GM19328 (cell line): ENCODE measurements at regions not wholly inside any gene's neighbourhood (a gene's known extent, or its start where the extent isn't known, plus 50 kb on each side); places are given as distances from the start of the nearest gene placed in this dataset.
"Not testable (repeated sequence)": the region's sequence is repeated elsewhere in the genome, so short reads cannot be mapped to it uniquely, and the experiment has no call there.

ENCODE experiments used
- ATAC-seq: cut with Tn5 transposase; IDR thresholded peaks from one replicate; pipeline ENCODE4 v1.9.1; 2021; ENCODE audit warnings: mild to moderate bottlenecking, moderate library complexity; ENCODE audit not compliant: unreplicated experiment

DNA sequence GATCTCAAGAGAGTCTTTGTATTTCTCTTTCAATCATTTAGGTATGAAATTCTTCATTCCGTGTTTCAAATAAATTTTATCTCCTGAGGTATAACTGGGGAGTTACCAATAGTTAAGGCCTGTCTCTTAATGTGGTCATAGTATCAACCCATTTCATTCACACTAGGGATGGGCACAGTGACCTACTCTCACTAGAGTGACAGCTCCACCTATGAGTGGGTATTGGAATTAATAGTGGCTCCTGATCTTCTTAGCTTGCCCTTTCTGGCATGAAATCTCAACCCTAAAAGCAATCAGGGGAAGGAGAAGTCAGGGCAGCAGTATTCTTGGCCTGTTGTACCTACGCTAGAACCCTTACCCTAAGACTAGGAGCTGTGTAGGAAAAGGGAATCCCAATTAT is 507.7 kb downstream of the FAM181B start:
- ATAC-seq, result no peak

DNA sequence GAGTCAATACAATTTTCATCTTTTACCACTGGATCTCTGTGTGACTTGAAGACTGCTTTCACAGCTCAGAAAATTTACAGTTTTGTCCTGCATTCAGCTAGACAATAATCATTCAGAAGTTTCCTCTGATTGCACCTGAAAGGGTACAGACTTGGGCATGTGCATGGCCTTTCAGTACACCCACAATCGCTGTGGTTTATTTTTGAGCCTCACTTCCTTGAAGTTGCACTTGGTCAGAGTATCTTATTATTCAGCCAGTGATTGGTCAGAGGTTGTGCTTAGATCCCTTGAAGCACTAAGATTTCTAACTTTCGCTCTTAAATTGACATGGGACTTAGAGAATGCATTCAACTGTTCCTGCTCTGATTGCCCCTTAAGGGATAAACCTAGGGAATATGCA is 508.2 kb downstream of the FAM181B start:
- no peak for ATAC-seq

DNA sequence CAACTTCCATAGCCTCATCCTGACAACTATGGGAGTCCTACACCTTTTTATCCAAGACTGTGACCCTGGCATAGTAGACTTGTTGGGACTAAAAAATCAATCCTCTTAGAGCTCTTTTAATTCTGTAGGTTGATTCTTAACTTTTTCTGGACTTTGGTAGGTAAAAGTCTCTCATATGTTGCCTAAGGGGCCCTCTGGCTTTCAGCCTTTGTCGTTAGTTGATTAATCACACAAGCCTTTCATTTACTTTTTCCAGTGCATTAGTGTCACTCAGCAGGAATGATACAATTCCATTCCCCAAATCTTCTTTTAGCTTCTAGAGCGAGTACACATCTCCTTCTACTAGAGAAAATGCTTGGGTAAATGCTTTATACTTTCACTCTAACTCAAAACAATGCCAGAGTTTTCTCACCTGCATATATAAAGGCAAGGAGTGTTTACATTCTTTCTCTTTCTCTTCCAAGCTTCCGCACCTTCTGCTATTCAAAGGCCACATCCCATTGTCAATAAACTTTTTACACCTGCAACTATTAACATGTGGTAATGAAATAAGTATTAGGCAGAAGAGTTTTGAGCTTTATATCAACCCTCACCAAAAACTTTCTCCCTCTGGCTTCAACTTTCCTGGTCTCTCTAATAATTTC is 516.6 kb downstream of the FAM181B start:
- ATAC-seq, result no peak

DNA sequence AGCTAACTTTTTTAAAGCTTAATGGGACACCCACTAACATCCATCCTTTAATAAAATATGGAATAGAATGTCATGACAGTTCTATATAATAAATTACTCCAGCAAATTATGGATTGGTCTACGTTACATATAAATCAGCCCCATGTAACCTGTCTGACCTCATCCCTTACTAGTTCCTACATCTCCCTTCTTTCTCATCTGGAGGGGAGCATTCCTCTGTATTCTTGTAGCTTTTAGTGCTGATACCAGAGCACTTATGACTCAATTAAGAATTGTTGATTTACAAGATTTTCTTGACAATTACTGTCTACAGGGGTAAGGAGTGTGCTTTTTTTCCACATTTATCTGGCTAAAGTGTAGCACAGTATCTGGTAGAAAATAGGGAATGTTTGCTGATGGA is 523.7 kb downstream of the FAM181B start:
- ATAC-seq, result no peak

DNA sequence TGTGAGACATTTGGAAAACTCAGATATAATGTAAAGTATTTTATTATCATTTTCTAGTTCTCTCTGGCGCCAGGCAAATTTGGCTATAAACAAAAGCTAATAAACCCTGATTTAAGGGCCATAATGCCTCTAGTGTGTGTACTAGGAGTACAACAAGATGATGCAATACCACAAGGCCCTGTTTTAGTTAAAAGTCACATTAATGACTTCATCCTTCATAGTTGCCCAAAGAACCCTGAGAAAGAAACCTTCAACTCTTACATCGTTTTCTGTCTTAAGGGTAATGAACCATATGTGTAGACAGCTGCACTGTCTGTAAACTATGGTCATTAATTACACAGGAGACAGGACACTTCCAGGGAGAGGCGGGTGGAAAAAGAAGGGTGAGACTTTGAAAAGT is 538.4 kb downstream of the FAM181B start:
- ATAC-seq, result no peak

DNA sequence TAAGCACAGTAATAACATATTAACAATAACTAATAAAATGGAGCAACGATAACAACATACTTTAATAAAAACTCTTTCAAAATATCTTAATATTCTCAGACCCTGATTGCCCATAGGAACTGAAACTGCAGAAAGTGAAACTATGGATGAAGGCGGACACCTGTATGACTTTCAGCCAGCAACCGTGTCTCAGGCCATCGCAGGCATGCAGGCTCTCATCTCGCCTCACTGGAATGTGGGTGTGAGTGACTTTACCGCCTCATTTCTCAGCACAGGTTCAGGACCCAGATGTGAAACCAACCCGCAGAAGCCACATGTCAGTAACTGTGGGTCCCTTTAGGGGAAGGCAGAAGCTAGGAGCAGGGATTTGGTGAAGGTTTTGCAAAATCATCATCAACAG is 539.1 kb downstream of the FAM181B start:
- ATAC-seq, result no peak

DNA sequence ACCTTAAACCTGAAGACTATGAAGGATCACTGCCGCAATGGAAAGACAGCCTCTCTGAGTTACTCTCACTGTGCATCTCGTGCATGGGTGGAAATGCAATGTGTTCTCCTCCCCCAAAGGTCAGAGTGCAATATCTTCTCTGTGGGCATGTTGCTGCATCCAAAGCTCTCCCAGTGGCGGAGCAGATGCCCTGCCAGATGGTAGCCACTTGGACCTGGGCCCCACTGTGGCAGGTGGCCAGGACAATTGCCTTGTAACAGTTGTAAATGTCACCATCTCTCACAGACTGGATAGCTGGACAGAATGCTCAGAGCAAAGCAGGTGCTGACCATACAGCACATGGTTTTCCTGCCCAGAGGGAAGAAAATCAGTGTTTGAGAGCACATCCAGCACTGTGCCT is 542.0 kb downstream of the FAM181B start:
- no peak for ATAC-seq

DNA sequence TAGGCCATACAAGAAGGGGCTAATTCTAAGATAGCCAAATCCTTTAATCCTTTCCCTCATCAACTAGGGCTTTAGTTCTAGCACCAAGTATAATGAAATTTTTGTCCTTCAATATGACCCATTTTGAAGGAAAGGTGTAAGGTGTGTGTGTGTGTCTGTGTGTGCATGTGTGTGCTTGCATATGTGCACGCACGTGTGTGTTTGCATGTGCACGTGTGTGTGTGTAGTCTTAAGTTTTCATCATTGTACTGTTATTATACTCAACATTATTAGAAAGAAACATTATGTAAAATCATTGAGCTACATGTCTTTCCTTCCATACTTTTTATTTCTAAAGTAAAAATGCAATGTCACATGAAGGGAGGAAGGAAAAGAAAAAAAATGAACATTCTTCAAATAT is 547.7 kb downstream of the FAM181B start:
- no peak for ATAC-seq

DNA sequence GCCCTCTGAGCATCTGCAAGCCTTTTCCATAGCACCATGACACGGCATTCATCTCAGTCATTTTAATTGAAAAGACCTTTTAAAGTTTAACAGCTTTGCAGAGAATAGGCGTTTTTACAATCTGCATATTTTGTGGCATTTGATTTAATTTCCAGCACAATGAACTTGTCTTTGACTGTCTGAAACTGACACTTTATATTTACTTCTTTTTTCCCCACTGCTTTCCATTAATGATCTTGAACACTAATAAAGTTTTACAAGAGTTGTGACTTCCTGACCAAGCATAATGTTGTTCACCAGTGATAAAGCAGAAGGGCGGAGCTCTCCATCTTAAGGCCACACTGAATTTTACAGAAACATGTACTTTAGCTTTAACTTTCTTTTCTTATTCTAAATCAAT is 548.7 kb downstream of the FAM181B start:
- no peak for ATAC-seq

DNA sequence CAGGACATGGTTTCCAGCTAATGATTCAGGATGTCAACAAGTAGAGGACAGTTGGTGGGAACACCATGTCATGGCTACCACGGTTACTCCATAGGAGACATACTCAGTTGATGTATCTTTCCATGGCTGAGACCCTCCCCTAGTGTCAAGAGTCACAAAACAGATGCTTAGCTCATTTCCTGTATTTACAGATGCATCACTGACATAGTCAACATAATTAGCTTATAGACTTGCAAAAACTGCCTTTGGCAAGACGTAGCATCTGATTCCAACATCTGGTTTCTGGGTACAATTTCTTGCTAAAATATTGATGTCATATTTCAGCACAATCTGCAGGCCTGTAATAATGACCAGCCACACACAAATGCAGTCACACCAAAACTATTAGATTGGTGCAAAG is 550.3 kb downstream of the FAM181B start:
- no peak for ATAC-seq

DNA sequence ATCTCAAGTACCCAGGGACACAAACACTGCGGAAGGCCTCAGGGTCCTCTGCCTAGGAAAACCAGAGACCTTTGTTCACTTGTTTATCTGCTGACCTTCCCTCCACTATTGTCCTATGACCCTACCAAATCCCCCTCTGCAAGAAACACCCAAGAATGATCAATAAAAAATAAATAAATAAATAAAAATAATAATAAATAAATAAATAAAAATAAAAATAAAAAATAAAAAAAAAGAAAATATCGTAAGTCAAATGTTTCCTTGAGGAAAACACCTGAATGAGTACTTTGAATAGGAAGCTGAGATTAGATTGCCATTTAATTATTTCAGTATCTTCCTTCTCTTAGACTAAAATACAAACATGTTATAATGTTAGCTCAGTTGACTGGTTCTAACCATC is 551.0 kb downstream of the FAM181B start:
- not testable (repeated sequence) for ATAC-seq

DNA sequence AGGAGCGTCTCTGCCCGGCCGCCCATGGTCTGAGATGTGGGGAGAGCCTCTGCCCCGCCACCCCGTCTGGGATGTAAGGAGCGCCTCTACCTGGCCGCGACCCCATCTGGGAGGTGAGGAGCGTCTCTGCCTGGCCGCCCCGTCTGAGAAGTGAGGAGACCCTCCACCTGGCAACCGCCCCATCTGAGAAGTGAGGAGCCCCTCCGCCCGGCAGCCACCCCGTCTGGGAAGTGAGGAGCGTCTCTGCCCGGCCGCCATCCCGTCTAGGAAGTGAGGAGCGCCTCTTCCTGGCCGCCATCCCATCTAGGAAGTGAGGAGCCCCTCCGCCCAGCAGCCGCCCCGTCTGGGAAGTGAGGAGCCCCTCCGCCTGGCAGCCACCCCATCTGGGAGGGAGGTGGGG is 551.9 kb downstream of the FAM181B start:
- not testable (repeated sequence) for ATAC-seq

DNA sequence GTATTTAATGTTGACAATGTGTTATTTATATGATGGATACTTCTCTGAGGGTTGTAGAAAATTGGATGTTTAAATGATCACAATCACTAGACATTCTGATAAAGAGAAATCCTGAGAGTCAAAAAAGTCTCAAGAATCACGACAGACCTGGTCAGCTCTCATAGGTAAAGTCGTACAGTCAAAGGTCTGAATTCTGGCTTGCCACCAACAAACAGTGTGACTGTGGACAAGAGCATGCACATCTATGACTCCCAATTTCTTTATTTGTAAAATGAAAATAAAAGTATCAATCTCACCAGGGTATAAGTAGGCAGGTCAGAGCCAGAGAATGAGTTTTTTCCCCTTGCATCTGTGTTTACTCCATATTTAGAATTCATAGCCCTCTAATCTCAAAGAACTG is 556.7 kb downstream of the FAM181B start:
- no peak for ATAC-seq

DNA sequence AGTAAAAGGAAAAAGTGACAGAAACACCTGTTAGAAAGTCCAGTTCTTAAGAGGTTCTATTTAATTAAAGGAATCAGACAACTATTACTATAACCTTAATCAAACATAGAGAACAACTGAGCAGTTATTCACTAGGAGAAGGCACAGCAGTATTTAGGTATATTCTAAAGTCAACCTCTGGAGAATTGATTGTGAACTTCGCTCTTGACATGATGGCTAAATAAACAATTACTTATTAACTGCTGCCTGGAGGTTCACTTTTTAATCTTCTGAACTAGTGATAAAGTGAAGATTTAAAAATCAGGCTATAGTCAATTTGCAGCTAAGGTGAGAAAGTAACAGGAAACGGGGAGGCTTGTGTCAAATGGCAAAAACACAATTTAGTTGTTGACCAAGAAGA is 557.3 kb downstream of the FAM181B start:
- no peak for ATAC-seq

DNA sequence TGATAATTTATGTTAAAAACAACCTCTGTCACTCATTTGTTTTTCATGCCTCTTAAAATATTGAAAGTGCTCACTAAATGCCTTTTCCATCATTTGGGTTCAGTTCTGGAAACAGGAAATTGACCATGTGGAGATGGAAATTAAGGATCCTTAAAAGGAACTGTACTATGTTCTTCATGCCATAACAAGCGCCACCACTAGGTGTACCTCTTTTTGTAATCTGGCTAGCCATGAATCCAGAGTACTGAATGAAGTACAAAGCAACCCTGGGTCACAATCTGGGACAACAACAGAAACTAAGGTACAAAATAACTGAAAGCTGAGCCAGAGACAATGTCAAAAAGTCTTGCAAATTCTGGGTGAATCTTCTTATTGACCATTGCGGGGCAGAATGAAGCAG is 559.1 kb downstream of the FAM181B start:
- ATAC-seq, result no peak

DNA sequence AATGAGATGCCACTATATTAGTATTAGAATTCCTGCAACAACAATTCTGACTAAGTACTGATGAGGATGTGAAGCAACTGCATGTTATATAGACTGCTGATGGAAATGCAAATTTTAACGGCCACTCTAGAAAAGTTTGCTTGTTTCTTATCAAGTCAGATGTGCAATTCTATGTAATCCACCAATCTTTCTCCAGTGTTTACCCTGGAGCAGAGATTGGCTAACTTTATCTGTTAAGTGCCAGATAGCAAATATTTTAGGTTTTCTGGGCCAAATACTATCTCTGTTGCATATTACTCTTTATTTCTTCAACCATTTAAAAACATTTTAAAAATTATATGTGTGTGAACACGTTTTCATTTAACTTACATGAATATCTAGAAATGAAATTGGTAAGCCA is 586.9 kb downstream of the FAM181B start:
- no peak for ATAC-seq

DNA sequence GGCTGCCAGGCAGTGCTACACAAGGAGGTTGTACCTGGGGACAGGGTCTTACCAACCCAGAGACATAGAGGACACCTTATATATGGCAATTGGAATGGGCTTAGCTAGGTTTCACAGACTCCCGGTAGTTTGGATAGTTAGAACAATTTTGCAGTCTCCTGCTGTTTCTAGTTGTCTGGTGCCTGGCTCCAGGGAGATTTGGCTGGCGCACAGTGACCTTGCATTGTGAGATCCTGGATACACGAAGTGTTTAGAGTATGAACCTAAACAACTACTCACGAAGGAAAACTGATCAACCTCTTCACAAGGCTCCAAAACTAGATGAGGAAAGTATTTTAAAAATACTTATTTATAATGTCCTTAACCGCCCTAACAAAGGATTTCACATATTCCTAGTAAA is 614.7 kb downstream of the FAM181B start:
- ATAC-seq, result no peak

DNA sequence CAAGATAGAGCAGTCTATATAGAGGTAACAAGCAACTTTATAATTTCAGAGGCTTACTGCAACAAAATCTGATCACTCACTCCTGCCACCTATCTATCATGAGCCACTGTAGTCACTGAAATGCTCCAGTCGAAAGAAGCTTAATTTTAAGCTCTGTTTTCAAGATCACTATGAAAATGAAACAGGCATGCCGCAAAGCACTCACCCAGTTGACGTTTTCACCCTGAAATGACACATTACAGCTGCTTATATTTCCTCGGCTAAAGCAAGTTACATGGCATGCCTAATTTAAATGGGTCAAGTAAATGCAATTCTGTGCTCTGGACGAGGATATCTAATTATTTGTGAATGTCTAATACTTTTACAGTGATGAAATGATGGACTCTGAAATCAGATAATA is 616.3 kb downstream of the FAM181B start:
- ATAC-seq, result no peak

DNA sequence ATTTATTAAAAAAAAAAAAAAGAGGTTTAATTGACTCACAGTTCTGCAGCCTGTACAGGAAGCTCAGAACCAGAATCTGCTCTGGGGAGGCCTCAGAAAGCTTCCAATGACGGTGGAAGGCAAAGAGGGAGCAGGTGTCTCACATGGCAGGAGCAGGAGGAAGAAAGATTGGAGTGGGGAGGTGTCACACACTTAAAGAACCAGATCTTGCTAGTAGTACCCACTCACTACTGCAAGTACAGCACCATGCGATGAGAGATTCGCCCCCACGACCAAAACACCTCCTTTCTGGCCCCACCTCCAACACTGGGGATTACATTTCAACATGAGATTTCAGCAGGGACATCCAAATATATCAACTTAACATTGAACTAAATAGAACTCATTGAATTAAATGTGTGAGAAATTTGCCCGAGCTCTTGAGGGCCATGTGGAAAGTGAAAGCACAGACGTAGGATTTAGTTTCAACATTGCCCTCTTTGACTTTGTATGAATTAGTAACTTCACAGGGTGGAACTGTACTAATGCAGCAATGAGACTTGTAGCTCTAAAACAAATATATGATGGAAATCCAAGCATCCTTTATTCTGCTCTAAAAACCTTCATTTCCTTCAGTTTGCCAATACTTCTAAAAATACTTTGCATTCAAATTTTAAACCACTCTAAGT is 628.2 kb downstream of the FAM181B start:
- no peak for ATAC-seq

DNA sequence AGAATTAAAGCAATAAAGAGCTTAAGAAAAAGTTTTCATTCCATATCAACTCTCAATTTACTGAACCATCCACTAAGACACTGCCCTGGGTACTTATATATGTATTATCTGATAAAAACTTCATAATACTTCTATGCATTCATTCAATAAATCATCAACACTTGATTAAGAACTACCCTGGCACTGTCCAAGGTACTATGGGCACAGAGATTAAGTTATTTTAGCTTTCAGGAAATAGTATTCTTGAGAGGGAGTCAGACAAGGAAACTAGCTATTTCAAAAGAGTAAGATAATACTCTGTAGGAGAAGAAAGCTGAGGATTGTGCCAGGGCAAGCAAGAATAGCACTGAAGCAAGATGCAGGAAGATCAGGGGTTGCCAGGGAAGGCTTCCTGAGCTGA is 640.8 kb downstream of the FAM181B start:
- ATAC-seq, result no peak

DNA sequence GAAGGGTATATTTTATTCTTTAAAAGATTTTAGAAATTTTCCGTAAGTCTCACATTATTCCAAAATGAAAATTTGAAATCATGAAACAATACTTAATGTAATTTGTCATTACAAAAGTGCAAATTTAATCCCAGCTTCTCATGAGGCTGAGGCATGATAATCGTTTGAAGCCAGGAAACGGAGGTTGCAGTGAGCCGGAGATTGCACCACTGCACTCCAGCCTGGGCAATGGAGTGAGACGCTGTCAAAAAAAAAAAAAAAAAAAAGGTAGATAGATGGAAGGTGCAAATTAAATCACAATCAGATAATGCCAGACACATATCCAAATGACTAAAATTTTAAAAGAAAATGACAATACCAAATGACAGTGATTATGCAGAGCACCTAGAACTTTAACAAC is 644.2 kb downstream of the FAM181B start:
- ATAC-seq, result no peak

DNA sequence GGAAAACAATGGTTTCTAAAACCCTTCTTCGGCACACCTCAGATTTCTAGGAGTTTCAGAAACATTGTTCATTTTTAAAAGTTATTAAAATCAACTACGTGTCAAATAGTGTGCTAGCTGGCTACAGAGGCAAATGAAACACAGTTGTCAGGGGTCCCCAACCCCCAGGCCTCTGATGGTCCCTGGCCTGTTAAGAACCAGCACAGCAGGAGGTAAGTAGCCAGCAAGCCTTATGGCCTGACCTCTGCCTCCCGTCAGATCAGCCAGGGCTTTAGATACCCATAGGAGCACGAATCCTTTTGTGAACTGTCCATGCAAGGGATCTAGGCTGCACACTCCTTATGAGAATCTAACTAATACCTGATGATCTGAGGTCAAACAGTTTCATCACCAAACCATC is 648.2 kb downstream of the FAM181B start:
- ATAC-seq, result no peak

DNA sequence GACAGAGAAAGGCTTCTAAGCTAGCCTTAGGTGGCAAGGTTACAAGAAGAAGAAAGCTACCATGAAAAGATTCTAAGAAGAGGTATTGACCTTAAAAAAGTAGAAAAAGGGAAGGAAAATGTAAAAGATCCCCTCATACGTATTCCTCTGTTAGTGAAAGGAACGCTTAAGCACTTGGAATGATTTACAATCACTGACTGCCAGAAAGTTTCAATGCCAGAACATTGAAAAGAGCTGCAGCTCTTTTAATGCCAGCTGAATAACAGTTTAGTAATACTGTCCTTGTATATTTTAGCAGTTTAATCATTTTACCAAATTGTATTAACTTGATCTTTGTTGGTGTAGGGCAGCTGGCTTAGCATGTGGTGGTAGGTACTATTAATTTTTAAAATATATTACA is 650.7 kb downstream of the FAM181B start:
- no peak for ATAC-seq
